Suprapubic skin (tissue), 4 donors: ENCODE measurements at regions not wholly inside any gene's neighbourhood (a gene's known extent, or its start where the extent isn't known, plus 50 kb on each side); places are given as distances from the start of the nearest gene placed in this dataset.

Experiments used
- DNase-seq, 2 donors: peaks; one replicate each; pipeline ENCODE4 v3.0.0-alpha.2; 2019; ENCODE audit warnings: low spot score in 2 of 2
- H3K27ac ChIP-seq: fragments of 200-600 bp; sonication (generic); one replicate; pipeline ENCODE4 v1.5.1; 2019
- H3K27me3 ChIP-seq: fragments of 200-600 bp; sonication (generic); one replicate; pipeline ENCODE4 v1.5.1; 2019
- H3K36me3 ChIP-seq: fragments of 200-600 bp; sonication (generic); one replicate; pipeline ENCODE4 v1.5.1; 2019
- H3K4me1 ChIP-seq: fragments of 200-600 bp; sonication (generic); one replicate; pipeline ENCODE4 v1.5.1; 2019
- H3K4me3 ChIP-seq: fragments of 200-600 bp; sonication (generic); one replicate; pipeline ENCODE4 v1.5.1; 2019; ENCODE audit warnings: mild to moderate bottlenecking
- H3K9me3 ChIP-seq: fragments of 200-600 bp; sonication (generic); one replicate; pipeline ENCODE4 v1.5.1; 2019
- EP300 ChIP-seq: sonication (generic); formaldehyde crosslinking; IDR thresholded peaks from one replicate; pipeline ENCODE4 v1.6.1; 2017; ENCODE audit warnings: antibody characterized with exemption
- POLR2A ChIP-seq, 2 donors: fragments of 450-650 bp; IDR thresholded peaks; one replicate each; pipeline ENCODE4 v1.6.1; 2017; ENCODE audit warnings: antibody characterized with exemption in 2 of 2, mild to moderate bottlenecking in 2 of 2, moderate library complexity in 2 of 2
- POLR2AphosphoS5 ChIP-seq, 3 donors: sonication (generic); formaldehyde crosslinking; IDR thresholded peaks; one replicate each; pipeline ENCODE4 v1.6.1; 2017; ENCODE audit warnings: antibody characterized with exemption in 3 of 3
- WGBS: methylation state at CpG from one replicate; pipeline ENCODE4 v1.1.5; 2018; 5-methylcytosine and 5-hydroxymethylcytosine counted together
- TF ChIP-seq, protein P1 (sequence below), 2 donors: fragments of 200-600 bp in 1 of 2; fragments of 450-650 bp in 1 of 2; sonication (generic) in 1 of 2; IDR thresholded peaks; one replicate each; pipeline ENCODE4 v1.5.1; 2016 to 2019; ENCODE audit warnings: antibody characterized with exemption in 2 of 2, mild to moderate bottlenecking in 1 of 2, moderate library complexity in 1 of 2

DNA sequence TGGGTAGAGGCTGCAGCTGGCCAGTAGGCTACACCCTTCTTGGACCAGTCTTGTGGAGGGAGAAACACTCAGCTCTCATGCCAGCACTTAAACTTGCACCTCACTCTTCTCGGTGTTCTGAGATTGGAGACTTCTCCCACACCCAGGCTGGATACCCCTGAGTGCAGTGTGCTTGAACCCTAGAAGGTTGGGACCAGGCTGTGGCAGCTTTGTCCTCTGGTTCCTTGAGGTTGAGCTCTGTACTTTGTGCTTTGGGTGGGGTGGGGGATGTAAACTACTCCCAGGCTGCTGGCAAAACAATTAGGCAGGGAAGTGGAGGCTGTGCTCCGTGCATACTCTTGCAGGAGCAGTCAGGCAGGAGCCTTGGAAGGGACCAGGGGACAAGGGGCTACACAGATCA, 143.6 kb upstream of the GNPDA2 start:
- Histone ChIP-seq H3K4me1 (no peaks in the 10 kb centered on the region), H3K9me3 (no peaks in the 10 kb centered on the region), H3K4me3 (no peak overlapping the region), H3K27me3 (no peaks in the 10 kb centered on the region), H3K27ac (no peak overlapping the region), H3K36me3 (no peaks in the 10 kb centered on the region)
- TF ChIP-seq POLR2A (IDR thresholded peaks at IDR 0.05) (no peak), EP300 (no peak), POLR2AphosphoS5 (IDR thresholded peaks at IDR 0.05) (no peak)
- TF ChIP-seq, protein P1, sequence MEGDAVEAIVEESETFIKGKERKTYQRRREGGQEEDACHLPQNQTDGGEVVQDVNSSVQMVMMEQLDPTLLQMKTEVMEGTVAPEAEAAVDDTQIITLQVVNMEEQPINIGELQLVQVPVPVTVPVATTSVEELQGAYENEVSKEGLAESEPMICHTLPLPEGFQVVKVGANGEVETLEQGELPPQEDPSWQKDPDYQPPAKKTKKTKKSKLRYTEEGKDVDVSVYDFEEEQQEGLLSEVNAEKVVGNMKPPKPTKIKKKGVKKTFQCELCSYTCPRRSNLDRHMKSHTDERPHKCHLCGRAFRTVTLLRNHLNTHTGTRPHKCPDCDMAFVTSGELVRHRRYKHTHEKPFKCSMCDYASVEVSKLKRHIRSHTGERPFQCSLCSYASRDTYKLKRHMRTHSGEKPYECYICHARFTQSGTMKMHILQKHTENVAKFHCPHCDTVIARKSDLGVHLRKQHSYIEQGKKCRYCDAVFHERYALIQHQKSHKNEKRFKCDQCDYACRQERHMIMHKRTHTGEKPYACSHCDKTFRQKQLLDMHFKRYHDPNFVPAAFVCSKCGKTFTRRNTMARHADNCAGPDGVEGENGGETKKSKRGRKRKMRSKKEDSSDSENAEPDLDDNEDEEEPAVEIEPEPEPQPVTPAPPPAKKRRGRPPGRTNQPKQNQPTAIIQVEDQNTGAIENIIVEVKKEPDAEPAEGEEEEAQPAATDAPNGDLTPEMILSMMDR (IDR thresholded peaks at IDR 0.05): no peak
- WGBS: 83% methylated on average over 2 of the region's 2 CpGs
- no peak for DNase-seq

DNA sequence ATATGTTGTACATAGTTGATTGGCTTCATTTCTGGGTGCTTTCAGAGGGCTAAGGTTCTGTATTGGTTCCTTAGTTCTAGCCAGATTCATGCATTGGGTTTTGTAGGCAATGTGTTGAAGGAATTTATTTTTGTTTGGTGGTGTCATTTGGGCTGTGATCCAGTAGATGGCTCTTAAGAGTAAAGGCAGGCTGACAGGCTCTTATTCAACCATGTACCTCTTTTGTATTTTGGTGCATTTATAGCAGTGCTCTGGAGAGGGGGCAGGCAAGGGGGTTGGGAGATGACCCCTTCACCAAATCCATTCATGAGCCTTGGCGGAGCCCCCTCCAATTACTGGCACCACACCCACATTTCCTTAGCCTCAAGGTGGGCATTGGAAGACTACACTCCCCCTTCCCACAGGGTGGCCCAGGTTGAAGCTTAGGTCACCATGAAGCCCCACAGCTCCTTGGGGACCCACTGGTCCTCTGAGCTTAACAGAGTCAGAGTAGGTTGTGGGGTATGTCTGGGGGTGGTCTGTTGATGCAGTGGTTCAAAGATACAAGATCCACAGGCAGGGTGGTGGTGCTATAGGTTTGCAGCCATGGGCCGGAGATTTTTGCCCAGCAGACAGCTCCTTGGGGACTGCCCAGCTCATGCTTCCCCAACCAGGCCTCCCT, 143.0 kb upstream of the GNPDA2 start:
- Histone ChIP-seq H3K27me3 (no peaks in the 10 kb centered on the region), H3K4me3 (no peak overlapping the region), H3K27ac (no peak overlapping the region), H3K9me3 (no peaks in the 10 kb centered on the region), H3K36me3 (no peaks in the 10 kb centered on the region), H3K4me1 (no peaks in the 10 kb centered on the region)
- WGBS: 90% methylated on average over 2 of the region's 2 CpGs
- TF ChIP-seq, protein P1 (IDR thresholded peaks at IDR 0.05): no peak
- no peak for TF ChIP-seq POLR2AphosphoS5 (IDR thresholded peaks at IDR 0.05)
- TF ChIP-seq POLR2A (IDR thresholded peaks at IDR 0.05): no peak
- no peak for TF ChIP-seq EP300
- no peak for DNase-seq

- TF ChIP-seq, protein P1 (IDR thresholded peaks at IDR 0.05): no peak
- TF ChIP-seq POLR2A (IDR thresholded peaks at IDR 0.05) (no peak), EP300 (no peak), POLR2AphosphoS5 (IDR thresholded peaks at IDR 0.05) (no peak)
- Histone ChIP-seq H3K27me3 (no peaks in the 10 kb centered on the region), H3K27ac (no peak overlapping the region), H3K4me3 (no peak overlapping the region), H3K9me3 (no peaks in the 10 kb centered on the region), H3K36me3 (no peaks in the 10 kb centered on the region), H3K4me1 (no peaks in the 10 kb centered on the region)
- DNase-seq: no peak
Measured at GRCh38 chr4:44861756-44862155, 135.4 kb upstream of the GNPDA2 start.

GRCh38 chr4:44859477-44859876, 133.1 kb upstream of the GNPDA2 start:
- DNase-seq: no peak
- WGBS: 30% methylated on average over 2 of the region's 2 CpGs
- Histone ChIP-seq H3K9me3 (no peaks in the 10 kb centered on the region), H3K4me3 (no peak overlapping the region), H3K27me3 (no peaks in the 10 kb centered on the region), H3K27ac (no peak overlapping the region), H3K4me1 (no peaks in the 10 kb centered on the region), H3K36me3 (no peaks in the 10 kb centered on the region)
- TF ChIP-seq EP300 (no peak), POLR2AphosphoS5 (IDR thresholded peaks at IDR 0.05) (no peak), POLR2A (IDR thresholded peaks at IDR 0.05) (no peak)
- TF ChIP-seq, protein P1 (IDR thresholded peaks at IDR 0.05): no peak

GRCh38 chr4:44848466-44848865, 122.1 kb upstream of the GNPDA2 start:
- peaks cover 2% of the 10 kb centered on the region for H3K9me3 ChIP-seq
- no peak overlapping the region for H3K27ac ChIP-seq
- H3K36me3 ChIP-seq: no peaks in the 10 kb centered on the region
- TF ChIP-seq POLR2AphosphoS5 (IDR thresholded peaks at IDR 0.05) (no peak), EP300 (no peak), POLR2A (IDR thresholded peaks at IDR 0.05) (no peak)
- TF ChIP-seq, protein P1 (IDR thresholded peaks at IDR 0.05): no peak
- DNase-seq: no peak
- no peak overlapping the region for H3K4me3 ChIP-seq
- no peaks in the 10 kb centered on the region for H3K4me1 ChIP-seq
- no peaks in the 10 kb centered on the region for H3K27me3 ChIP-seq
